NCI-H345 treated with DMSO at 0.1 percent for 48 hours (cell line): ENCODE measurements at regions not wholly inside any gene's neighbourhood (a gene's known extent, or its start where the extent isn't known, plus 50 kb on each side); places are given as distances from the start of the nearest gene placed in this dataset.
A peak's percentile ranks its signal among the peaks of the same experiment; 100 is the strongest.

Source experiments
- DNase-seq: peaks from one replicate; lab custom pipeline; 2025; ENCODE audit not compliant: unreplicated experiment; lab: John Stamatoyannopoulos, UW

GRCh38 chr9:3732077-3733038, 206.6 kb upstream of the RFX3 start:
- peak; percentile 47 for DNase-seq

- no peak for DNase-seq
Measured at GRCh38 chr9:3730511-3730922, 204.7 kb upstream of the RFX3 start.

GRCh38 chr9:3721096-3721495, 195.3 kb upstream of the RFX3 start:
- DNase-seq, result no peak

- DNase-seq, result no peak
Measured at GRCh38 chr9:3719286-3719685, 193.5 kb upstream of the RFX3 start.

- no peak for DNase-seq
Measured at GRCh38 chr9:3716415-3716814, 190.6 kb upstream of the RFX3 start.

- DNase-seq, result peak; percentile 51
Measured at GRCh38 chr9:3708751-3709150, 182.9 kb upstream of the RFX3 start.

- no peak for DNase-seq
Measured at GRCh38 chr9:3704890-3705289, 179.1 kb upstream of the RFX3 start.

GRCh38 chr9:3700772-3701171, 175.0 kb upstream of the RFX3 start:
- no peak for DNase-seq

GRCh38 chr9:3699883-3700282, 174.1 kb upstream of the RFX3 start:
- DNase-seq, result no peak

- DNase-seq, result no peak
Measured at GRCh38 chr9:3698531-3698930, 172.7 kb upstream of the RFX3 start.

GRCh38 chr9:3698076-3698475, 172.3 kb upstream of the RFX3 start:
- DNase-seq, result peak; percentile 8

- no peak for DNase-seq
Measured at GRCh38 chr9:3696368-3696767, 170.6 kb upstream of the RFX3 start.

- no peak for DNase-seq
Measured at GRCh38 chr9:3692606-3693005, 166.8 kb upstream of the RFX3 start.

- no peak for DNase-seq
Measured at GRCh38 chr9:3689555-3689954, 163.8 kb upstream of the RFX3 start.

- no peak for DNase-seq
Measured at GRCh38 chr9:3687145-3687544, 161.3 kb upstream of the RFX3 start.

- DNase-seq, result no peak
Measured at GRCh38 chr9:3682186-3682585, 156.4 kb upstream of the RFX3 start.

- no peak for DNase-seq
Measured at GRCh38 chr9:3677541-3677940, 151.7 kb upstream of the RFX3 start.

- DNase-seq, result no peak
Measured at GRCh38 chr9:3676766-3677165, 151.0 kb upstream of the RFX3 start.

- DNase-seq, result no peak
Measured at GRCh38 chr9:3675946-3676345, 150.1 kb upstream of the RFX3 start.

GRCh38 chr9:3674561-3674960, 148.8 kb upstream of the RFX3 start:
- no peak for DNase-seq

GRCh38 chr9:3672399-3672798, 146.6 kb upstream of the RFX3 start:
- no peak for DNase-seq

- DNase-seq, result no peak
Measured at GRCh38 chr9:3664044-3664443, 138.2 kb upstream of the RFX3 start.

- no peak for DNase-seq
Measured at GRCh38 chr9:3662671-3663070, 136.9 kb upstream of the RFX3 start.
